MM.1S (cell line): ENCODE measurements at regions not wholly inside any gene's neighbourhood (a gene's known extent, or its start where the extent isn't known, plus 50 kb on each side); places are given as distances from the start of the nearest gene placed in this dataset.

Source experiments
- CTCF ChIP-seq: fragments of 300-600 bp; sonication (generic); IDR thresholded peaks from 2 replicates; pipeline ENCODE4 v1.5.1; 2016; ENCODE audit warnings: antibody characterized with exemption, low read length, mixed read lengths
- EZH2 ChIP-seq: fragments of 300-600 bp; sonication (generic); optimal IDR thresholded peaks from 2 replicates; pipeline ENCODE3; 2017; ENCODE audit warnings: low read depth, mild to moderate bottlenecking, antibody characterized with exemption, low read length, mixed read lengths

GRCh38 chrX:25742334-25742733, 395.8 kb upstream of the MAGEB18 start:
- TF ChIP-seq EZH2: no peak
- TF ChIP-seq CTCF: no peak
